ENCODE measurements at regions not wholly inside any gene's neighbourhood (a gene's known extent, or its start where the extent isn't known, plus 50 kb on each side); places are given as distances from the start of the nearest gene placed in this dataset.

DNA sequence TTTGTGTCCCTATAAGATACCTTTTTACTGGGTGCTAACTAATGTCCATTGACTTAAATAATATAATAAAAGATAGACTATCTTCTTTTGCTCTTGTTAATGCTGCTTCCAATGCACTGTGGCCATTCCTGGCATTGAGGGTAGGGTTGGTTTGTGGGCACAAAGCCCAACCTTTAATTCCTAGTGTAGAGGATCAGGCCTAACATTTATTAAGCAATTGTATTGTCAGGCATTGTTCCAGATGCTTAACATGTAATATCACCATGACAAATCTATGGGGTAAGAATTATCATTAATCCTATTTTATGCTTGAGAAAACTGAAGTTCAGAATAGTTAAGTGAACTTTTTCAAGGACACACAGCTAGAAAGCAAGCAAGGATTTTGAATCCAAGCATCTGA lies 60.4 kb upstream of the GPBP1 start:
- Histone ChIP-seq H3K4me3 (ENCODE audit: low read length in 3 of 3) (no peak overlapping the region), H3K4me1 (ENCODE audit: control insufficient read depth in 2 of 3, insufficient read depth in 2 of 3, low read depth in 1 of 3, low read length in 3 of 3) (no peaks in the 10 kb centered on the region), H3K27me3 (ENCODE audit: control insufficient read depth, insufficient read depth, low read length) (no peaks in the 10 kb centered on the region), H3K9ac (ENCODE audit: low read length in 3 of 3) (no peak overlapping the region), H3K27ac (ENCODE audit: low read depth in 2 of 2, low read length in 2 of 2) (no peak overlapping the region), H3K9me3 (ENCODE audit: control insufficient read depth in 2 of 3, insufficient read depth in 1 of 3, low read length in 3 of 3) (no peaks in the 10 kb centered on the region), H3K36me3 (ENCODE audit: control insufficient read depth in 2 of 3, insufficient read depth in 3 of 3, low read length in 3 of 3) (no peaks in the 10 kb centered on the region)
- TF ChIP-seq, protein P1, sequence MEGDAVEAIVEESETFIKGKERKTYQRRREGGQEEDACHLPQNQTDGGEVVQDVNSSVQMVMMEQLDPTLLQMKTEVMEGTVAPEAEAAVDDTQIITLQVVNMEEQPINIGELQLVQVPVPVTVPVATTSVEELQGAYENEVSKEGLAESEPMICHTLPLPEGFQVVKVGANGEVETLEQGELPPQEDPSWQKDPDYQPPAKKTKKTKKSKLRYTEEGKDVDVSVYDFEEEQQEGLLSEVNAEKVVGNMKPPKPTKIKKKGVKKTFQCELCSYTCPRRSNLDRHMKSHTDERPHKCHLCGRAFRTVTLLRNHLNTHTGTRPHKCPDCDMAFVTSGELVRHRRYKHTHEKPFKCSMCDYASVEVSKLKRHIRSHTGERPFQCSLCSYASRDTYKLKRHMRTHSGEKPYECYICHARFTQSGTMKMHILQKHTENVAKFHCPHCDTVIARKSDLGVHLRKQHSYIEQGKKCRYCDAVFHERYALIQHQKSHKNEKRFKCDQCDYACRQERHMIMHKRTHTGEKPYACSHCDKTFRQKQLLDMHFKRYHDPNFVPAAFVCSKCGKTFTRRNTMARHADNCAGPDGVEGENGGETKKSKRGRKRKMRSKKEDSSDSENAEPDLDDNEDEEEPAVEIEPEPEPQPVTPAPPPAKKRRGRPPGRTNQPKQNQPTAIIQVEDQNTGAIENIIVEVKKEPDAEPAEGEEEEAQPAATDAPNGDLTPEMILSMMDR (IDR thresholded peaks at IDR 0.05; ENCODE audit: borderline replicate concordance, extremely low read depth, insufficient read depth) = no peak
- no peak for DNase-seq
- no peak for FAIRE-seq
- intact Hi-C loops (cut with DNase I) = no loop called here

DNA sequence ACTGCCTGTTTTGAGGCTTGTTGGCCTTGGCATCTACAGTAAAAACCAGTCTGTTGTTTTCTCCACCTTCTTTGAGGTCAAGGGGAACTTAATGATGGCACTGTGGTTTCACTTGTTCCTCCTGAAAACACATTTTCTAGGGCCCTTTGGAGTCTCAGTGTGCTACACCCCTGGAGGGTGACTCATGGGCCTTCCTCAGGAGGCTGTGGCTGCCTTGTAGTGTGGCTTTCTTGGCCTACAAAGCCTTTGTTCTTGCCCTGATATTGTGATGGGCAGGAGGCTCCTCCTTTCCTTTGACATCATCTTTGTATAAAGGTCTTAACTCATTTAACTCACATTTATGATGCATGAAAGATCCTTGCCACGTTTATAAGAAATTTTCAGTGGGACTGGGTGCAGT lies 56.3 kb upstream of the GPBP1 start:
- intact Hi-C loops (cut with DNase I) = no loop called here
- TF ChIP-seq, protein P1 (IDR thresholded peaks at IDR 0.05; ENCODE audit: borderline replicate concordance, extremely low read depth, insufficient read depth) = no peak
- no peak for FAIRE-seq

DNA sequence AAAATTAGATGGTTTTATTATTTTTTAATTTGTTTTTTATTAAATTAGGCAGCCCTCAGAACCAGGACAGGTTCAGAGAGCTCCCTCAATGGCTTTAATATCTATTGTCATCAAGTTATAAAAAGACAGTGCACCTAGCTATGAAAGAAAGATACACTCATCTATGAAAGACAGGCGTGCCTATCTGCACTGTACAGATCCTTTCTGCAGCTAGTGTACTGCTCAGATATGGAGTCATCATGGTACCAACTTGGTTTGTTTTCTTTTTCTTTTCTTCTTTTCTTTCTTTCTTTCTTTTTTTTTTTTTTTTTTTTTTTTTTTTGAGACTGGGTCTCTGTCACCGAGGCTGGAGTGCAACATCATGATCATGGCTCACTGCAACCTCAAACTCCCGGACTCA lies 54.8 kb upstream of the GPBP1 start:
- intact Hi-C loops (cut with DNase I) = no loop called here
- Histone ChIP-seq H3K9me3 (ENCODE audit: control insufficient read depth in 2 of 3, insufficient read depth in 1 of 3, low read length in 3 of 3) (peaks cover 0 to 2% (median 0%) of the 10 kb centered on the region in 3 donors), H3K27me3 (ENCODE audit: control insufficient read depth, insufficient read depth, low read length) (no peaks in the 10 kb centered on the region), H3K9ac (ENCODE audit: low read length in 3 of 3) (no peak overlapping the region), H3K36me3 (ENCODE audit: control insufficient read depth in 2 of 3, insufficient read depth in 3 of 3, low read length in 3 of 3) (no peaks in the 10 kb centered on the region), H3K27ac (ENCODE audit: low read depth in 2 of 2, low read length in 2 of 2) (no peak overlapping the region), H3K4me1 (ENCODE audit: control insufficient read depth in 2 of 3, insufficient read depth in 2 of 3, low read depth in 1 of 3, low read length in 3 of 3) (no peaks in the 10 kb centered on the region), H3K4me3 (ENCODE audit: low read length in 3 of 3) (no peak overlapping the region)
- DNase-seq (no peak), FAIRE-seq (no peak)
- TF ChIP-seq, protein P1 (IDR thresholded peaks at IDR 0.05; ENCODE audit: borderline replicate concordance, extremely low read depth, insufficient read depth) = no peak

More for the DNA sequence above, 56.3 kb upstream of the GPBP1 start:
- Histone ChIP-seq H3K4me3 (ENCODE audit: low read length in 3 of 3) (no peak overlapping the region), H3K9me3 (ENCODE audit: control insufficient read depth in 2 of 3, insufficient read depth in 1 of 3, low read length in 3 of 3) (no peaks in the 10 kb centered on the region), H3K27ac (ENCODE audit: low read depth in 2 of 2, low read length in 2 of 2) (no peak overlapping the region), H3K36me3 (ENCODE audit: control insufficient read depth in 2 of 3, insufficient read depth in 3 of 3, low read length in 3 of 3) (no peaks in the 10 kb centered on the region), H3K4me1 (ENCODE audit: control insufficient read depth in 2 of 3, insufficient read depth in 2 of 3, low read depth in 1 of 3, low read length in 3 of 3) (no peaks in the 10 kb centered on the region), H3K27me3 (ENCODE audit: control insufficient read depth, insufficient read depth, low read length) (no peaks in the 10 kb centered on the region), H3K9ac (ENCODE audit: low read length in 3 of 3) (no peak overlapping the region)
- DNase-seq = no peak

DNA sequence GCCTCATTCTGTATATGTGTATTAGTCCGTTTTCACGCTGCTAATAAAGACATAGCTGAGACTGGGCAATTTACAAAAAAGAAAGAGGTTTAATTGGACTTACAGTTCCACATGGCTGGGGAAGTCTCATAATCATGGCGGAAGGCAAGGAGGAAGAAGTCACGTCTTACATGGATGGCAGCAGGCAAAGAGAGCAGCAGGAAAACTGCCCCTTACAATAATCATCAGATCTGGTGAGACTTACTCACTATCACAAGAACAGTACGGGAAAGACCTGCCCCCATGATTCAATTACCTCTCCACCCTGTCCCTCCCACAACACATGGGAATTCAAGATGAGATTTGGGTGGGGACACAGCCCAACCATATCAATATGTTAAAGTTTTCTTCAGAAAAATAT lies 49.8 kb upstream of the GPBP1 start:
- no peak for FAIRE-seq
- Histone ChIP-seq H3K4me3 (ENCODE audit: low read length in 3 of 3) (no peak overlapping the region), H3K27me3 (ENCODE audit: control insufficient read depth, insufficient read depth, low read length) (no peaks in the 10 kb centered on the region), H3K36me3 (ENCODE audit: control insufficient read depth in 2 of 3, insufficient read depth in 3 of 3, low read length in 3 of 3) (no peaks in the 10 kb centered on the region), H3K9me3 (ENCODE audit: control insufficient read depth in 2 of 3, insufficient read depth in 1 of 3, low read length in 3 of 3) (peaks cover 0 to 2% (median 0%) of the 10 kb centered on the region in 3 donors), H3K27ac (ENCODE audit: low read depth in 2 of 2, low read length in 2 of 2) (no peak overlapping the region), H3K9ac (ENCODE audit: low read length in 3 of 3) (no peak overlapping the region), H3K4me1 (ENCODE audit: control insufficient read depth in 2 of 3, insufficient read depth in 2 of 3, low read depth in 1 of 3, low read length in 3 of 3) (no peaks in the 10 kb centered on the region)
- DNase-seq = no peak
- TF ChIP-seq, protein P1 (IDR thresholded peaks at IDR 0.05; ENCODE audit: borderline replicate concordance, extremely low read depth, insufficient read depth) = no peak
- intact Hi-C loops (cut with DNase I) = no loop called here
